T-helper 2 cell treated with Interferon-gamma antibody and Interleukin-4, amounts not matched to agents 5 μg/mL and 100 μg/mL, for 36 hours (primary cell): ENCODE measurements at regions not wholly inside any gene's neighbourhood (a gene's known extent, or its start where the extent isn't known, plus 50 kb on each side); places are given as distances from the start of the nearest gene placed in this dataset.
"Not testable (repeated sequence)": the region's sequence is repeated elsewhere in the genome, so short reads cannot be mapped to it uniquely, and the experiment has no call there.

ENCODE experiments used
- DNase-seq: peaks from one replicate; pipeline ENCODE4 v3.0.0; 2021; ENCODE audit warnings: low spot score
- H3K27ac Mint-ChIP-seq: one replicate; pipeline ENCODE4 v1.8.0; 2021; ENCODE audit warnings: mild to moderate bottlenecking, mixed read lengths
- H3K27me3 Mint-ChIP-seq: one replicate; pipeline ENCODE4 v1.8.0; 2021; ENCODE audit warnings: low read depth, mixed read lengths
- H3K36me3 Mint-ChIP-seq: one replicate; pipeline ENCODE4 v1.8.0; 2021; ENCODE audit warnings: low read depth, mixed read lengths
- H3K4me1 Mint-ChIP-seq: one replicate; pipeline ENCODE4 v1.8.0; 2021; ENCODE audit warnings: low read depth, mixed read lengths
- H3K4me3 Mint-ChIP-seq: one replicate; pipeline ENCODE4 v1.8.0; 2022; ENCODE audit warnings: mild to moderate bottlenecking, moderate library complexity, mixed read lengths
- H3K9me3 Mint-ChIP-seq: one replicate; pipeline ENCODE4 v1.8.0; 2021; ENCODE audit warnings: mixed read lengths

DNA sequence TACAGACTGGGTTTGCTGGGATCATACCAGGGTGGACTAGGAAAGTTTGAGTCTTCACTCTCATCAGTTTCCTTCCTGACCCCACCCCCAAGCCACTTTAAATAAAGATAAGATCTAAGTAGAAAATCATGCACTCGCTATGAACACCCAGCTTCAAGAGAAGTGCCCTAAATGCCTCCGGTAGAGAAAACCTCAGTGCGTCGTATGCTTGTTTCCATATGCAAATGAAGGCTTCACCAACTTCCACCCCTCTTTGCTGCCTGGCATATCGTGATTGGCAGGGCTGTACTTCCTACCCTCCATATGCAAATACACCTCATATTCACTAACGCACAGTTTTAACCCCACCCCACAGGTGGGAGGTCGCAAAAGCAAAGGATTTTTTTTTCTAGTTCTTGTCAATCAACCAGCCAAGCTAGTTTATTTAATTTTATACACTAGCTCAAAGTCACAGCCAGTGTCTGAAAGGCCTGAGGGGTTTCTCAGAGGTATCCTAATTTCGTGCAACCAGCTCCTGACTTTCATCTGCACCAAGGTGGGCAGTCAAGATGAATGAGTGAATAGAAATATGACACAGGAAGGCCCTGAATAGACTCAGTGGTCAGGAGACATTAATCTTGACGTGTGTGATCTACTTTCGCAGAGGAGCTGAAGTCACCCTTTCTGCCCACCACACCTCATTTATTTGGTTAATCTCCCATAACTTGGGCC lies 121.1 kb upstream of the TSHZ3 start:
- Mint-ChIP-seq H3K9me3 (no peaks in the 10 kb centered on the region), H3K36me3 (no peaks in the 10 kb centered on the region), H3K27me3 (no peaks in the 10 kb centered on the region), H3K4me1 (no peaks in the 10 kb centered on the region), H3K4me3 (no peak overlapping the region), H3K27ac (no peak overlapping the region)
- DNase-seq = no peak

- no peaks in the 10 kb centered on the region for H3K36me3 Mint-ChIP-seq
- no peak overlapping the region for H3K27ac Mint-ChIP-seq
- H3K4me1 Mint-ChIP-seq = no peaks in the 10 kb centered on the region
- no peaks in the 10 kb centered on the region for H3K27me3 Mint-ChIP-seq
- no peak overlapping the region for H3K4me3 Mint-ChIP-seq
- H3K9me3 Mint-ChIP-seq = no peaks in the 10 kb centered on the region
- no peak for DNase-seq
These were observed 121.7 kb upstream of the TSHZ3 start for GRCh38 chr19:31470952-31471351.

GRCh38 chr19:31478241-31478640 lies 129.0 kb upstream of the TSHZ3 start:
- no peaks in the 10 kb centered on the region for H3K36me3 Mint-ChIP-seq
- no peaks in the 10 kb centered on the region for H3K4me1 Mint-ChIP-seq
- no peaks in the 10 kb centered on the region for H3K27me3 Mint-ChIP-seq
- H3K27ac Mint-ChIP-seq = no peak overlapping the region
- peaks cover 5% of the 10 kb centered on the region for H3K9me3 Mint-ChIP-seq
- no peak overlapping the region for H3K4me3 Mint-ChIP-seq
- no peak for DNase-seq

- Mint-ChIP-seq H3K27ac (no peak overlapping the region), H3K4me3 (no peak overlapping the region), H3K9me3 (peaks cover 12% of the 10 kb centered on the region), H3K36me3 (no peaks in the 10 kb centered on the region), H3K4me1 (no peaks in the 10 kb centered on the region), H3K27me3 (no peaks in the 10 kb centered on the region)
- DNase-seq = no peak
These were observed 134.1 kb upstream of the TSHZ3 start for GRCh38 chr19:31483226-31483857.

GRCh38 chr19:31484858-31485410 lies 135.7 kb upstream of the TSHZ3 start:
- H3K27ac Mint-ChIP-seq, H3K36me3 Mint-ChIP-seq, H3K4me3 Mint-ChIP-seq, DNase-seq, H3K4me1 Mint-ChIP-seq, H3K27me3 Mint-ChIP-seq: not testable (repeated sequence)
- peaks cover 12% of the 10 kb centered on the region for H3K9me3 Mint-ChIP-seq

- Mint-ChIP-seq H3K9me3 (peaks cover 12% of the 10 kb centered on the region), H3K36me3 (no peaks in the 10 kb centered on the region), H3K27me3 (no peaks in the 10 kb centered on the region)
These were observed 136.2 kb upstream of the TSHZ3 start for GRCh38 chr19:31485472-31485871.

DNA sequence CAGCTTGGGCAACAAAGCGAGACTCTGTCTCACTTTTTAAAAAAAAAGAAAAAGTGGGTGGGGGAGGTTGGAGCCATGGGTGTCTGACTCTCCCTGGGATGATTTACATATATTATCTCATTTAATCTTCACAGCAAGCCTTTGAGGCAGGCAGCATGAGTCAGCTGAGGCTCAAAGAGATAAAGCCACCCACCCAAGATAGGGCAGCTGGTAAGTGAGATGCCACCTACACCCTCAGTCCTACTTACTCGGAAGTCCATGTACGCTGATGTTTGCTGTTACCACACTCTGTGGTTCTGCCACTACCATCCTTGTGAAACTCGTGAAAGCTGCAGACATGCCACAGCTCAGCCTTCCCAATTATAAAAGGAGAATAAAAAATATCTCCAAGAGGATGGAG lies 142.0 kb upstream of the TSHZ3 start:
- H3K27me3 Mint-ChIP-seq = no peaks in the 10 kb centered on the region
- H3K4me3 Mint-ChIP-seq = no peak overlapping the region
- H3K9me3 Mint-ChIP-seq = no peaks in the 10 kb centered on the region
- H3K4me1 Mint-ChIP-seq = no peaks in the 10 kb centered on the region
- DNase-seq = no peak
- no peak overlapping the region for H3K27ac Mint-ChIP-seq
- no peaks in the 10 kb centered on the region for H3K36me3 Mint-ChIP-seq

More at GRCh38 chr19:31485472-31485871, 136.2 kb upstream of the TSHZ3 start:
- Mint-ChIP-seq H3K4me3 (no peak overlapping the region), H3K4me1 (no peaks in the 10 kb centered on the region), H3K27ac (no peak overlapping the region)
- no peak for DNase-seq

GRCh38 chr19:31492050-31492449 lies 142.8 kb upstream of the TSHZ3 start:
- H3K36me3 Mint-ChIP-seq = no peaks in the 10 kb centered on the region
- no peaks in the 10 kb centered on the region for H3K27me3 Mint-ChIP-seq
- H3K27ac Mint-ChIP-seq = no peak overlapping the region
- H3K4me3 Mint-ChIP-seq = no peak overlapping the region
- DNase-seq = no peak
- H3K4me1 Mint-ChIP-seq = no peaks in the 10 kb centered on the region
- H3K9me3 Mint-ChIP-seq = no peaks in the 10 kb centered on the region

DNA sequence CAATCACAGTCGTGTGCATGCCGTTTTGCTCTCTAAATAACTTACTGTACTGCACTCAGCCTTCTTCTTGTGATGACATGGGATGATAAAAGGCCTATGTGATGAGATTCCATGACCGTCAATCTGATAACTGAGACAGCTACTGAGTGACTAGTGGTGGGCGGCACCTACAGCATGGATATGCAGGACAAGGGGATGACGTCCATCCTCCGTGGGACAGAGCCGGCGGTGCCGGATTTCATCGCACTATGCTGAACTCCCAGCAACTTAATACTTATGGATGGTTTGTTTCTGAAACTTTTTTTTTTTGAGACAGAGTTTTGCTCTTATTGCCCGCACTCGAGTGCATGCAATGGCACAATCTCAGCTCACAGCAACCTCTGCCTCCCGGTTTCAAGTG lies 146.8 kb upstream of the TSHZ3 start:
- no peaks in the 10 kb centered on the region for H3K4me1 Mint-ChIP-seq
- no peaks in the 10 kb centered on the region for H3K9me3 Mint-ChIP-seq
- DNase-seq = no peak
- H3K36me3 Mint-ChIP-seq = no peaks in the 10 kb centered on the region
- no peaks in the 10 kb centered on the region for H3K27me3 Mint-ChIP-seq
- H3K27ac Mint-ChIP-seq = no peak overlapping the region
- no peak overlapping the region for H3K4me3 Mint-ChIP-seq

DNA sequence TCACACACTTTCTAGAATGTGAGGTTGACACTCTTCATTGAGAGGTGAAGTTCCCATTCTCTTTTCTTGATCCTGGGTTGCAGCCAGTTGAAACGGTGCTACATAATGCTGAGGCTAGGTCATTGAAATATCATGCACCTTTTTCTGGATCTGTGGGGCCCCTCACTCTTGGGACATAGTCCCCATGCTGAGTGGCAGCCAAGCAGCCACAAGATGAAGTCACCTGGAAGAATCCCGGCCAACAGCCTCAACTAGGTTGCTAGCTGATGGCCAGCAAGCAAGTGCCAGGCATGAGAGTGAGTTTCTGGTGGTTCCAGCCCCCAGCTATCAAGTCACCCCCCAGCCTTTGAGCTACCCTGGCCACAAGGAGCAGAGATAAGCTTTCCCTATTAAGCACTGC lies 148.5 kb upstream of the TSHZ3 start:
- DNase-seq = no peak
- Mint-ChIP-seq H3K27ac (no peak overlapping the region), H3K36me3 (no peaks in the 10 kb centered on the region), H3K27me3 (no peaks in the 10 kb centered on the region), H3K4me1 (no peaks in the 10 kb centered on the region), H3K9me3 (no peaks in the 10 kb centered on the region), H3K4me3 (no peak overlapping the region)

- no peak for DNase-seq
- H3K4me1 Mint-ChIP-seq = no peaks in the 10 kb centered on the region
- H3K27ac Mint-ChIP-seq = no peak overlapping the region
- no peaks in the 10 kb centered on the region for H3K27me3 Mint-ChIP-seq
- H3K9me3 Mint-ChIP-seq = no peaks in the 10 kb centered on the region
- no peak overlapping the region for H3K4me3 Mint-ChIP-seq
- H3K36me3 Mint-ChIP-seq = no peaks in the 10 kb centered on the region
These were observed 149.5 kb upstream of the TSHZ3 start for GRCh38 chr19:31498781-31499180.

DNA sequence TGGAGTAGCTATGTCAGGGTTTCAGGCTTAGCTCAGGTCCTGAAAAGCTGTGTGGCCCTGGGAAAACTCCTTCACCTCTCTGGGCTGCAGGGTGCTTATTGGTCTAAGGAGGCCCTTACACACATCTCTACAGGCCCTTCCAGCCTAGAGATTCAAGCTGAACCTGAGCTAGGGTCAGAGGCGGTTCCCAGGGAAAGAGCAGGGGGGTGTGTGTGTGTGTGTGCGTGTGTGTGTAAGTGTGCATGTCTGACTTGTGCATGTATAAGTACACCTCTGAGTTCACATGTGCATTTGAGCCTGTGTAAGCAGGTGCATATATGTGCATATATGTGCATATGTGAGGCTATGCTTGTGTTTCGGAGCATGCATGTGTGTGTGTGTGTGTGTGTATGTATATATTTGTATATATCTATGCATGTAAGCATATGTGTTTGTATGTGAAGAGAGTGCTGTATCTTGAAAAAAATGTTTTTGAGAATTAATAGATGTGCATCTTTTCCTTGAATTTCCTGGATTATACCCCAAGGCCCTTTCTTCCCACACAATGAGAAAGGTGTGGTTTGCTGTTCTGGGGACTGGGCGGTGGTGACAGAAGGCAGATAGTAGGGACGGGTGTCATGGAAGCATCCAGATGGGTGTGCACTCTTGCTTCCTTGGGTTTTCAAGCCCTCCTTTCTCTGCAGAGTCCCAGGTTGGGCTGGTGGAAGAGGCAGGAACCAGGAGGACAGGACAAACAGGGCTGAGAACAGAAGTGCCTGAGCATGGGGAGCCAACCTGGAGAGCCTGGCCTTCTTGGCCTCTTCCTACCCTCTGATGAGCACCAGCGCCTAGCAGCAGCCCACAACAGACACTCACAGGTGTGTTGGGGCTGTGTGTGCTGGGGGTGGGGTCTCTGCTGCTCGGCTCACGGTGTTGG lies 150.3 kb upstream of the TSHZ3 start:
- Mint-ChIP-seq H3K36me3 (no peaks in the 10 kb centered on the region), H3K4me3 (no peak overlapping the region), H3K9me3 (no peaks in the 10 kb centered on the region), H3K27me3 (no peaks in the 10 kb centered on the region), H3K27ac (no peak overlapping the region), H3K4me1 (no peaks in the 10 kb centered on the region)
- no peak for DNase-seq

DNA sequence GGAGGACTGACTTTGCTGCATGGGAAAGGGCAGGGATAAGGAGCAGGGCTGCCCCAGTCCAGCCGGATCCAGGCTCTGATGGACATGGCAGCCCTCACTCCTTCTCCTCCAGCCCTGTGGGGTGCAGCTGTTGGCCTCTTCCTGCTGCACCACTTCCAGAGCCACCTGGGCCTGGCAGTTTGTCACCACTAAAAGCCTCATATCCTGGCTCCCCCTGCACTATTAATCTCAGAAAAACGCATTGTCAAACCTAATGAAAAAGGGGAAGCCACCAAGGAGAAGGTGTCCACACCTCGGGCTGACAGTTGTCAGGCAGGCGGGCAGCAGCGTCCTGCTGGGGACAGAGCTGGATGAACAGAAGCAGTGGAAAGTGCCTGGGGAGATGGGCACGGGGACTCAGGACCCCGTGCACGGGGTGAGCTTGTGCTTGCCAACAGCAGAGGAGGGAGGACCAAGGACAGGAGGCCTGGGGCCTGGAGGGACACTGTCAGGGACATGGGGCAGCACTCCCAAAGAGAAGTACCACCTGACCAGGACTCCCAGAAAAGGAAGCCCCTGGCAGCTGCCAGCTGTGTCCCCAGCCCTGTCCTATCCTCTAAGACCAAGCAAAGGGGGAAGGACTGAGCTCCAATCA lies 151.1 kb upstream of the TSHZ3 start:
- Mint-ChIP-seq H3K27ac (no peak overlapping the region), H3K4me1 (no peaks in the 10 kb centered on the region), H3K9me3 (no peaks in the 10 kb centered on the region), H3K4me3 (no peak overlapping the region), H3K36me3 (no peaks in the 10 kb centered on the region), H3K27me3 (no peaks in the 10 kb centered on the region)
- no peak for DNase-seq
